ENCODE measurements at regions not wholly inside any gene's neighbourhood (a gene's known extent, or its start where the extent isn't known, plus 50 kb on each side); places are given as distances from the start of the nearest gene placed in this dataset.

GRCh38 chr6:170067181-170067641 is 223.7 kb downstream of the DLL1 start:
- no peak for TF ChIP-seq CTCF (IDR thresholded peaks at IDR 0.05; ENCODE audit: insufficient read depth, low read length, severe bottlenecking)
- DNase-seq (ENCODE audit: low read depth) (no peak), FAIRE-seq (peak; percentile 76)
- Histone ChIP-seq H3K27me3 (ENCODE audit: control insufficient read depth, insufficient read depth, low read length) (no peaks in the 10 kb centered on the region), H3K4me3 (ENCODE audit: low read depth, low read length) (no peak overlapping the region), H3K36me3 (ENCODE audit: control insufficient read depth, insufficient read depth, low read length) (no peaks in the 10 kb centered on the region)

- no peak overlapping the region for H3K4me3 ChIP-seq (ENCODE audit: low read depth, low read length)
- H3K36me3 ChIP-seq (ENCODE audit: control insufficient read depth, insufficient read depth, low read length), result no peaks in the 10 kb centered on the region
- no peak for TF ChIP-seq CTCF (IDR thresholded peaks at IDR 0.05; ENCODE audit: insufficient read depth, low read length, severe bottlenecking)
- no peaks in the 10 kb centered on the region for H3K27me3 ChIP-seq (ENCODE audit: control insufficient read depth, insufficient read depth, low read length)
- FAIRE-seq (no peak), DNase-seq (ENCODE audit: low read depth) (no peak)
These were observed 224.2 kb downstream of the DLL1 start for GRCh38 chr6:170066679-170067078.

DNA sequence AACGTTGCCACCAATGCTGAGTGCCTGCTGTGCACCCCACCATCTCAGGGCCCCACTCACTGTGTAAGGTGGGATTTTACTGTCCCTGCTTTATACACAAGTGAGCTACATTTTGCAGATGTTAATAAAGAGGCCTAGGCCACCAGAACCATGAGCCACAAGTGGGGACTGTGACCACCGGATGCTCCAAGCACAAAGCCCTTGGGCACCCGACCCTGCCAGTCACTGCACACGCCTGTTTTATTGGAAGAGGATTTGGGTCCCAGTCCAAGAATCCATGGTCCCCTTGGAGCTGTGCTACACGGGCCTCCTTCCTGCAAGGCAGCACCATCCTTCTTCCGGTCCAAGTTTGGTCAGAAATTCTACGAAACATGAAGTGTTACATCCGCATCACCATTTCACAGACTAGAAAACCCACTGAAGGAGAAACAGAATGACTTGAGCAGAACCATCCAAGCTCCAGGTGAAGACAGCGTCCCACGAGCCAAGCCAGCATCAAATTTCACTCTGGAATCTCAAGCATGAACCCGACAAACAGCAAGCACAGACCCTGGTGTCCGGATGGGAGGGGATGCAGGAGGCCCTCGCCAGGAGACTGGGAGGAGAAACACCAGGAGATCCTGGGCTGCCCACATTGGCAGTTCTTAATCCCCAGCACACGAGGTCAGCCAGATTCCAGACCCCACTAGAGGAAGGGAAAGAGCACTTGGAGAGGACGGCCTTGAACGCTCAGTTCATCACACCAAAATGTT is 226.9 kb downstream of the DLL1 start:
- FAIRE-seq, result peak; percentile 18
- Histone ChIP-seq H3K36me3 (ENCODE audit: control insufficient read depth, insufficient read depth, low read length) (no peaks in the 10 kb centered on the region), H3K27me3 (ENCODE audit: control insufficient read depth, insufficient read depth, low read length) (no peaks in the 10 kb centered on the region), H3K4me3 (ENCODE audit: low read depth, low read length) (no peak overlapping the region)
- DNase-seq (ENCODE audit: low read depth), result no peak
- TF ChIP-seq CTCF (IDR thresholded peaks at IDR 0.05; ENCODE audit: insufficient read depth, low read length, severe bottlenecking), result no peak

- FAIRE-seq, result no peak
- Histone ChIP-seq H3K36me3 (ENCODE audit: control insufficient read depth, insufficient read depth, low read length) (no peaks in the 10 kb centered on the region), H3K4me3 (ENCODE audit: low read depth, low read length) (no peak overlapping the region), H3K27me3 (ENCODE audit: control insufficient read depth, insufficient read depth, low read length) (no peaks in the 10 kb centered on the region)
- TF ChIP-seq CTCF (IDR thresholded peaks at IDR 0.05; ENCODE audit: insufficient read depth, low read length, severe bottlenecking), result no peak
- DNase-seq (ENCODE audit: low read depth), result no peak
These were observed 227.4 kb downstream of the DLL1 start for GRCh38 chr6:170063431-170063830.

DNA sequence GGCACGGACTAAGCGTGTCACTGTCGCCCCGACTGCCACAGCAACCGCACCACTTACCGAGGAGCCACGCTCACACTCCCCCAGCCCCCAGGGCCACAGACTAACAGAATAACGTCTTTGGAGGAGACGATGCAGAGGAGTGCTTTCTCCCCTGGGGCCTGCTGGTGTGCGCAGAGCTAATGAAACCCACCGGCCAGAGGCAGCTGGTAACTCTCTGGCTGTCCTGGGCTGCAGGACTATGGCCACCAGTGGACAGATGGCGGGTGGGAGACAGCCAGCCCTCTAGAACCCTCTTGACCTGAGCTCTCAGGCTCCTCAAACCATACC is 228.0 kb downstream of the DLL1 start:
- FAIRE-seq (no peak), DNase-seq (ENCODE audit: low read depth) (no peak)
- no peak for TF ChIP-seq CTCF (IDR thresholded peaks at IDR 0.05; ENCODE audit: insufficient read depth, low read length, severe bottlenecking)
- no peak overlapping the region for H3K4me3 ChIP-seq (ENCODE audit: low read depth, low read length)
- no peaks in the 10 kb centered on the region for H3K36me3 ChIP-seq (ENCODE audit: control insufficient read depth, insufficient read depth, low read length)
- no peaks in the 10 kb centered on the region for H3K27me3 ChIP-seq (ENCODE audit: control insufficient read depth, insufficient read depth, low read length)
